ENCODE measurements at regions not wholly inside any gene's neighbourhood (a gene's known extent, or its start where the extent isn't known, plus 50 kb on each side); places are given as distances from the start of the nearest gene placed in this dataset.

- TF ChIP-seq ZBTB49 (tag by site-specific recombination; IDR thresholded peaks at IDR 0.05; ENCODE audit: low read depth), result no peak
- TF ChIP-seq ZNF302 (tag by site-specific recombination; IDR thresholded peaks at IDR 0.05; ENCODE audit: low read depth), result no peak
- TF ChIP-seq ZNF670 (tag by site-specific recombination; IDR thresholded peaks at IDR 0.05; ENCODE audit: low read depth), result no peak
- TF ChIP-seq ZNF707 (tag by site-specific recombination; IDR thresholded peaks at IDR 0.05), result no peak
- TF ChIP-seq ZNF416 (tag by site-specific recombination; IDR thresholded peaks at IDR 0.05), result no peak
- no peak for TF ChIP-seq ZNF2 (tag by site-specific recombination; IDR thresholded peaks at IDR 0.05)
These were observed 163.2 kb upstream of the CYRIA start (continued) for GRCh38 chr2:16828828-16829160.

- CTCF ChIA-PET, result no interaction called here
- TF ChIP-seq GLI2 (tag by site-specific recombination; IDR thresholded peaks at IDR 0.05; ENCODE audit: borderline replicate concordance, low read depth), result no peak
- no peak for TF ChIP-seq ZNF658 (tag by site-specific recombination; IDR thresholded peaks at IDR 0.05)
- TF ChIP-seq ATF2 (tag by site-specific recombination; IDR thresholded peaks at IDR 0.05; ENCODE audit: low read depth), result no peak
- TF ChIP-seq ZNF138 (tag by site-specific recombination; IDR thresholded peaks at IDR 0.05; ENCODE audit: borderline replicate concordance), result no peak
- no peak for TF ChIP-seq ZNF112 (tag by site-specific recombination; IDR thresholded peaks at IDR 0.05)
- no peak for TF ChIP-seq ZSCAN16 (tag by site-specific recombination; IDR thresholded peaks at IDR 0.05)
- TF ChIP-seq ZNF701 (tag by site-specific recombination; IDR thresholded peaks at IDR 0.05), result no peak
- TF ChIP-seq ZNF791 (tag by site-specific recombination; IDR thresholded peaks at IDR 0.05), result no peak
- TF ChIP-seq HOXA7 (CRISPR knock-in tag; IDR thresholded peaks at IDR 0.05; ENCODE audit: borderline replicate concordance), result no peak
- no peak for TF ChIP-seq ZNF391 (tag by site-specific recombination; IDR thresholded peaks at IDR 0.05; ENCODE audit: borderline replicate concordance, low read depth)
- no peak for TF ChIP-seq ZNF529 (tag by site-specific recombination; IDR thresholded peaks at IDR 0.05; ENCODE audit: insufficient replicate concordance)
- no peak for TF ChIP-seq ZNF184 (tag by site-specific recombination; IDR thresholded peaks at IDR 0.05)
- TF ChIP-seq ZNF571 (tag by site-specific recombination; IDR thresholded peaks at IDR 0.05), result no peak
- TF ChIP-seq, protein P1, sequence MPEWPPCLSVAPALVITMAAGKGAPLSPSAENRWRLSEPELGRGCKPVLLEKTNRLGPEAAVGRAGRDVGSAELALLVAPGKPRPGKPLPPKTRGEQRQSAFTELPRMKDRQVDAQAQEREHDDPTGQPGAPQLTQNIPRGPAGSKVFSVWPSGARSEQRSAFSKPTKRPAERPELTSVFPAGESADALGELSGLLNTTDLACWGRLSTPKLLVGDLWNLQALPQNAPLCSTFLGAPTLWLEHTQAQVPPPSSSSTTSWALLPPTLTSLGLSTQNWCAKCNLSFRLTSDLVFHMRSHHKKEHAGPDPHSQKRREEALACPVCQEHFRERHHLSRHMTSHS (tag by site-specific recombination; IDR thresholded peaks at IDR 0.05), result no peak
- TF ChIP-seq ZNF664 (tag by site-specific recombination; IDR thresholded peaks at IDR 0.05), result no peak
- TF ChIP-seq IKZF3 (tag by site-specific recombination; IDR thresholded peaks at IDR 0.05), result no peak
- Histone ChIP-seq H3K4me1 (ENCODE audit: control insufficient read depth, insufficient read depth, low read length) (no peaks in the 10 kb centered on the region), H3K4me3 (ENCODE audit: low read depth, low read length) (no peak overlapping the region), H3K9me3 (ENCODE audit: control insufficient read depth, insufficient read depth, low read depth, low read length) (no peaks in the 10 kb centered on the region), H3K27ac (ENCODE audit: extremely low read depth, low read depth, low read length) (no peak overlapping the region), H3K36me3 (ENCODE audit: control insufficient read depth in 2 of 2, insufficient read depth in 1 of 2, low read length in 2 of 2) (no peaks in the 10 kb centered on the region)
- POLR2A ChIA-PET, result no interaction called here
These were observed 162.6 kb upstream of the CYRIA start for GRCh38 chr2:16828044-16828827.
